Naive thymus-derived CD4-positive, alpha-beta T cell (primary cell): ENCODE measurements at regions not wholly inside any gene's neighbourhood (a gene's known extent, or its start where the extent isn't known, plus 50 kb on each side); places are given as distances from the start of the nearest gene placed in this dataset.
"Not testable (repeated sequence)": the region's sequence is repeated elsewhere in the genome, so short reads cannot be mapped to it uniquely, and the experiment has no call there.

ENCODE experiments used
- ATAC-seq: fragments of 150-1000 bp; cut with Tn5 transposase; 2 replicates; pipeline ENCODE4 v1.10.0; 2021; ENCODE audit warnings: mild to moderate bottlenecking, moderate library complexity
- CTCF ChIA-PET: fragments of 350-600 bp; sonication (Branson Sonifier 250); formaldehyde crosslinking; loops from one replicate; lab custom pipeline; 2021; ENCODE audit warnings: antibody characterized with exemption; lab: Charles Lee
- POLR2A ChIA-PET: fragments of 350-600 bp; sonication (Branson Sonifier 250); formaldehyde crosslinking; loops from one replicate; lab custom pipeline; 2021; ENCODE audit warnings: antibody characterized with exemption, inconsistent platforms; lab: Charles Lee
- DNase-seq, 9 donors: peaks; one replicate each; pipeline versions ENCODE4 v3.0.0 to v3.0.0-alpha.2; 2020 to 2022; ENCODE audit warnings: mixed read lengths in 1 of 9
- H3K27ac ChIP-seq: one replicate; pipeline ENCODE4 v1.7.0; 2013; ENCODE audit warnings: mild to moderate bottlenecking, low read depth, low read length, moderate library complexity
- H3K27me3 ChIP-seq, 2 donors: one replicate each; pipeline ENCODE4 v1.7.0; 2013; ENCODE audit warnings: low read length in 2 of 2, mild to moderate bottlenecking in 2 of 2, moderate library complexity in 2 of 2; ENCODE audit not compliant: control insufficient read depth in 2 of 2, insufficient read depth in 2 of 2
- H3K36me3 ChIP-seq, 3 experiments: 1 replicate in 2 of 3; 2 replicates in 1 of 3; pipeline ENCODE4 v1.7.0; 2013; ENCODE audit warnings: low read length in 3 of 3, mild to moderate bottlenecking in 3 of 3, moderate library complexity in 1 of 3; ENCODE audit not compliant: insufficient read depth in 3 of 3, control insufficient read depth in 2 of 3
- H3K4me1 ChIP-seq, 2 donors: one replicate each; pipeline ENCODE4 v1.7.0; 2013; ENCODE audit warnings: low read length in 2 of 2, mild to moderate bottlenecking in 2 of 2, moderate library complexity in 1 of 2; ENCODE audit not compliant: control insufficient read depth in 2 of 2, insufficient read depth in 2 of 2
- H3K4me3 ChIP-seq: 2 replicates; pipeline ENCODE4 v1.7.0; 2013; ENCODE audit warnings: mild to moderate bottlenecking, low read length
- H3K9me3 ChIP-seq, 3 experiments: 1 replicate in 2 of 3; 2 replicates in 1 of 3; pipeline ENCODE4 v1.7.0; 2013; ENCODE audit warnings: low read length in 3 of 3; ENCODE audit not compliant: control insufficient read depth in 2 of 3
- H3K27ac Mint-ChIP-seq, 9 donors: one replicate each; pipeline ENCODE4 v1.8.0; 2020 to 2022; ENCODE audit warnings: mixed read lengths in 9 of 9, mild to moderate bottlenecking in 8 of 9, moderate library complexity in 5 of 9, inconsistent platforms in 2 of 9
- H3K27me3 Mint-ChIP-seq, 5 donors: one replicate each; pipeline ENCODE4 v1.8.0; 2021 to 2022; ENCODE audit warnings: mixed read lengths in 5 of 5, mild to moderate bottlenecking in 1 of 5
- H3K36me3 Mint-ChIP-seq, 5 donors: one replicate each; pipeline ENCODE4 v1.8.0; 2020 to 2022; ENCODE audit warnings: mixed read lengths in 5 of 5, mild to moderate bottlenecking in 3 of 5, inconsistent platforms in 1 of 5
- H3K4me1 Mint-ChIP-seq, 7 donors: one replicate each; pipeline ENCODE4 v1.8.0; 2020 to 2022; ENCODE audit warnings: mixed read lengths in 7 of 7, mild to moderate bottlenecking in 3 of 7, inconsistent platforms in 1 of 7
- H3K4me3 Mint-ChIP-seq, 10 donors: one replicate each; pipeline ENCODE4 v1.8.0; 2020 to 2022; ENCODE audit warnings: mild to moderate bottlenecking in 10 of 10, mixed read lengths in 10 of 10, moderate library complexity in 6 of 10, inconsistent platforms in 2 of 10
- H3K9me3 Mint-ChIP-seq, 11 donors: one replicate each; pipeline ENCODE4 v1.8.0; 2020 to 2022; ENCODE audit warnings: mixed read lengths in 11 of 11, mild to moderate bottlenecking in 4 of 11, inconsistent platforms in 1 of 11, moderate library complexity in 1 of 11
- intact Hi-C, 2 donors: fragments of 100-400 bp; cut with micrococcal nuclease; formaldehyde crosslinking; loops; one replicate each; pipeline ENCODE4 v1.15.1; 2023

- Histone ChIP-seq H3K27ac (no peak overlapping the region), H3K9me3 (peaks cover 0 to 4% (median 0%) of the 10 kb centered on the region in 3 experiments), H3K4me1 (no peaks in the 10 kb centered on the region), H3K27me3 (no peaks in the 10 kb centered on the region), H3K4me3 (no peak overlapping the region), H3K36me3 (no peaks in the 10 kb centered on the region)
- ATAC-seq (no peak), DNase-seq (no peak)
- Mint-ChIP-seq H3K4me1 (no peaks in the 10 kb centered on the region), H3K9me3 (peaks cover 0 to 15% (median 8%) of the 10 kb centered on the region in 11 donors), H3K27me3 (no peaks in the 10 kb centered on the region), H3K4me3 (no peak overlapping the region), H3K36me3 (no peaks in the 10 kb centered on the region), H3K27ac (no peak overlapping the region)
- ChIA-PET POLR2A (no interaction called here), CTCF (no interaction called here)
- intact Hi-C loops, result no loop called here
Observed at GRCh38 chr5:27451377-27451776, 413.0 kb upstream of the CDH9 start.

GRCh38 chr5:27450607-27451006, 412.2 kb upstream of the CDH9 start:
- no peaks in the 10 kb centered on the region for H3K4me1 ChIP-seq
- intact Hi-C loops, result no loop called here
- Mint-ChIP-seq H3K9me3 (peaks cover 0 to 15% (median 10%) of the 10 kb centered on the region in 11 donors), H3K4me3 (no peak overlapping the region), H3K36me3 (no peaks in the 10 kb centered on the region), H3K27ac (no peak overlapping the region), H3K27me3 (no peaks in the 10 kb centered on the region), H3K4me1 (no peaks in the 10 kb centered on the region)
- ChIA-PET CTCF (no interaction called here), POLR2A (no interaction called here)
- no peak for ATAC-seq
- H3K9me3 ChIP-seq, result peaks cover 0 to 4% (median 0%) of the 10 kb centered on the region in 3 experiments
- H3K27me3 ChIP-seq, result no peaks in the 10 kb centered on the region
- H3K27ac ChIP-seq, result no peak overlapping the region
- no peak overlapping the region for H3K4me3 ChIP-seq
- no peaks in the 10 kb centered on the region for H3K36me3 ChIP-seq
- DNase-seq, result no peak

GRCh38 chr5:27439383-27439782, 401.0 kb upstream of the CDH9 start:
- intact Hi-C loops, H3K36me3 ChIP-seq, H3K9me3 Mint-ChIP-seq, H3K27me3 ChIP-seq, DNase-seq, H3K4me3 ChIP-seq, H3K9me3 ChIP-seq, H3K27me3 Mint-ChIP-seq, POLR2A ChIA-PET, H3K4me3 Mint-ChIP-seq, H3K36me3 Mint-ChIP-seq, ATAC-seq, CTCF ChIA-PET, H3K27ac Mint-ChIP-seq, H3K4me1 ChIP-seq, H3K4me1 Mint-ChIP-seq, H3K27ac ChIP-seq: not testable (repeated sequence)

- POLR2A ChIA-PET, result no interaction called here
- H3K4me1 ChIP-seq, result no peaks in the 10 kb centered on the region
- Mint-ChIP-seq H3K4me1 (no peaks in the 10 kb centered on the region), H3K27ac (no peak overlapping the region), H3K9me3 (peaks cover 0 to 13% (median 5%) of the 10 kb centered on the region in 11 donors), H3K4me3 (no peak overlapping the region), H3K36me3 (no peaks in the 10 kb centered on the region), H3K27me3 (no peaks in the 10 kb centered on the region)
- H3K27ac ChIP-seq, result no peak overlapping the region
- H3K4me3 ChIP-seq, result no peak overlapping the region
- no peaks in the 10 kb centered on the region for H3K36me3 ChIP-seq
- CTCF ChIA-PET, result no interaction called here
- no peaks in the 10 kb centered on the region for H3K9me3 ChIP-seq
- intact Hi-C loops, result no loop called here
- DNase-seq (no peak), ATAC-seq (no peak)
- H3K27me3 ChIP-seq, result no peaks in the 10 kb centered on the region
Observed at GRCh38 chr5:27437594-27438200, 399.3 kb upstream of the CDH9 start.

- intact Hi-C loops, result loop anchor here in 1 of 2 donors (5.0 kb wide), 1 partner anchor 1233 kb away; no protein-coding TSS in a partner anchor
- no peaks in the 10 kb centered on the region for H3K27me3 Mint-ChIP-seq
- ChIA-PET CTCF (no interaction called here), POLR2A (no interaction called here)
- no peak overlapping the region for H3K27ac Mint-ChIP-seq
- Histone ChIP-seq H3K27ac (no peak overlapping the region), H3K9me3 (no peaks in the 10 kb centered on the region), H3K4me3 (no peak overlapping the region), H3K27me3 (no peaks in the 10 kb centered on the region), H3K4me1 (no peaks in the 10 kb centered on the region), H3K36me3 (no peaks in the 10 kb centered on the region)
- no peaks in the 10 kb centered on the region for H3K36me3 Mint-ChIP-seq
- H3K4me1 Mint-ChIP-seq, result no peaks in the 10 kb centered on the region
- H3K4me3 Mint-ChIP-seq, result no peak overlapping the region
- no peak for ATAC-seq
- no peak for DNase-seq
- H3K9me3 Mint-ChIP-seq, result peaks cover 1 to 20% (median 9%) of the 10 kb centered on the region in 11 donors
Observed at GRCh38 chr5:27434335-27434734, 395.9 kb upstream of the CDH9 start.

GRCh38 chr5:27414099-27414498, 375.7 kb upstream of the CDH9 start:
- H3K4me3 ChIP-seq, result no peak overlapping the region
- CTCF ChIA-PET, result no interaction called here
- peaks cover 0 to 3% (median 0%) of the 10 kb centered on the region in 3 experiments for H3K9me3 ChIP-seq
- DNase-seq (no peak), ATAC-seq (no peak)
- no peaks in the 10 kb centered on the region for H3K36me3 ChIP-seq
- no peak overlapping the region for H3K27ac ChIP-seq
- H3K4me1 Mint-ChIP-seq, result no peaks in the 10 kb centered on the region
- intact Hi-C loops, result no loop called here
- no peaks in the 10 kb centered on the region for H3K4me1 ChIP-seq
- H3K27ac Mint-ChIP-seq, result no peak overlapping the region
- H3K27me3 ChIP-seq, result no peaks in the 10 kb centered on the region
- H3K9me3 Mint-ChIP-seq, result peaks cover 2 to 25% (median 7%) of the 10 kb centered on the region in 11 donors
- no peak overlapping the region for H3K4me3 Mint-ChIP-seq
- no peaks in the 10 kb centered on the region for H3K27me3 Mint-ChIP-seq
- POLR2A ChIA-PET, result no interaction called here
- peaks cover 0 to 3% (median 0%) of the 10 kb centered on the region in 5 donors for H3K36me3 Mint-ChIP-seq

- H3K27me3 ChIP-seq, result no peaks in the 10 kb centered on the region
- Mint-ChIP-seq H3K27ac (no peak overlapping the region), H3K4me3 (no peak overlapping the region), H3K36me3 (no peaks in the 10 kb centered on the region), H3K27me3 (no peaks in the 10 kb centered on the region), H3K4me1 (no peaks in the 10 kb centered on the region), H3K9me3 (peaks cover 2 to 19% (median 7%) of the 10 kb centered on the region in 11 donors)
- H3K4me3 ChIP-seq, result no peak overlapping the region
- H3K27ac ChIP-seq, result no peak overlapping the region
- H3K36me3 ChIP-seq, result no peaks in the 10 kb centered on the region
- DNase-seq (no peak), ATAC-seq (no peak)
- POLR2A ChIA-PET, result no interaction called here
- CTCF ChIA-PET, result no interaction called here
- intact Hi-C loops, result no loop called here
- H3K9me3 ChIP-seq, result peaks cover 0 to 3% (median 0%) of the 10 kb centered on the region in 3 experiments
- H3K4me1 ChIP-seq, result no peaks in the 10 kb centered on the region
Observed at GRCh38 chr5:27412384-27412783, 374.0 kb upstream of the CDH9 start.
